ENCODE measurements at regions not wholly inside any gene's neighbourhood (a gene's known extent, or its start where the extent isn't known, plus 50 kb on each side); places are given as distances from the start of the nearest gene placed in this dataset.

GRCh38 chr3:72483554-72484104, 364.6 kb downstream of the SHQ1 start:
- no peak overlapping the region for H3K14ac ChIP-seq (ENCODE audit: low read length)
- H2AK5ac ChIP-seq (ENCODE audit: low read depth, low read length) = no peak overlapping the region
- no peaks in the 10 kb centered on the region for H3K36me3 ChIP-seq (replicated peaks in 1 of 2; ENCODE audit: control insufficient read depth in 2 of 2, insufficient read depth in 2 of 2, low read length in 2 of 2)
- H3K27ac ChIP-seq (replicated peaks; ENCODE audit: low read length) = no peak overlapping the region
- no peak overlapping the region for H3K18ac ChIP-seq (ENCODE audit: low read length)
- no peak overlapping the region for H3K4ac ChIP-seq (ENCODE audit: low read length)
- WGBS, 2 donors (ENCODE audit: extremely low coverage in 2 of 2, insufficient read length in 2 of 2, insufficient replicate concordance in 1 of 2) = no CpG with 5 or more reads among the region's 3 CpGs
- peaks cover 0 to 5% of the 10 kb centered on the region in 2 donors for H3K4me1 ChIP-seq (ENCODE audit: control insufficient read depth in 2 of 2, insufficient read depth in 1 of 2, low read depth in 1 of 2, low read length in 2 of 2)
- H3K27me3 ChIP-seq (ENCODE audit: control insufficient read depth in 3 of 3, insufficient read depth in 3 of 3, low read depth in 1 of 3, low read length in 3 of 3) = peaks cover 0 to 4% (median 0%) of the 10 kb centered on the region in 3 experiments
- H3K4me2 ChIP-seq (ENCODE audit: insufficient read depth, low read length, poor library complexity, severe bottlenecking) = no peak overlapping the region
- H2AFZ ChIP-seq (ENCODE audit: low read length) = no peak overlapping the region
- H2BK120ac ChIP-seq (ENCODE audit: low read depth, low read length) = no peak overlapping the region
- no peak overlapping the region for H3K23ac ChIP-seq (ENCODE audit: low read depth, low read length, poor library complexity)
- H2BK12ac ChIP-seq (ENCODE audit: low read length) = no peak overlapping the region
- no peak overlapping the region for H3K9ac ChIP-seq (ENCODE audit: low read depth, low read length, poor library complexity)
- no peak overlapping the region for H2BK15ac ChIP-seq (ENCODE audit: low read length)
- no peaks in the 10 kb centered on the region for H3K79me1 ChIP-seq (ENCODE audit: low read depth, low read length)
- no peak overlapping the region for H3K4me3 ChIP-seq (ENCODE audit: low read length in 2 of 2)
- no peak overlapping the region for H2BK5ac ChIP-seq (ENCODE audit: low read length)
- H4K8ac ChIP-seq (ENCODE audit: low read depth, low read length) = no peak overlapping the region
- no peak overlapping the region for H4K91ac ChIP-seq (ENCODE audit: low read depth, low read length, poor library complexity)
- no peaks in the 10 kb centered on the region for H3K9me3 ChIP-seq (replicated peaks in 1 of 2; ENCODE audit: control insufficient read depth in 2 of 2, insufficient read depth in 1 of 2, low read depth in 1 of 2, low read length in 2 of 2)
- no peak for DNase-seq (ENCODE audit: low spot score)

DNA sequence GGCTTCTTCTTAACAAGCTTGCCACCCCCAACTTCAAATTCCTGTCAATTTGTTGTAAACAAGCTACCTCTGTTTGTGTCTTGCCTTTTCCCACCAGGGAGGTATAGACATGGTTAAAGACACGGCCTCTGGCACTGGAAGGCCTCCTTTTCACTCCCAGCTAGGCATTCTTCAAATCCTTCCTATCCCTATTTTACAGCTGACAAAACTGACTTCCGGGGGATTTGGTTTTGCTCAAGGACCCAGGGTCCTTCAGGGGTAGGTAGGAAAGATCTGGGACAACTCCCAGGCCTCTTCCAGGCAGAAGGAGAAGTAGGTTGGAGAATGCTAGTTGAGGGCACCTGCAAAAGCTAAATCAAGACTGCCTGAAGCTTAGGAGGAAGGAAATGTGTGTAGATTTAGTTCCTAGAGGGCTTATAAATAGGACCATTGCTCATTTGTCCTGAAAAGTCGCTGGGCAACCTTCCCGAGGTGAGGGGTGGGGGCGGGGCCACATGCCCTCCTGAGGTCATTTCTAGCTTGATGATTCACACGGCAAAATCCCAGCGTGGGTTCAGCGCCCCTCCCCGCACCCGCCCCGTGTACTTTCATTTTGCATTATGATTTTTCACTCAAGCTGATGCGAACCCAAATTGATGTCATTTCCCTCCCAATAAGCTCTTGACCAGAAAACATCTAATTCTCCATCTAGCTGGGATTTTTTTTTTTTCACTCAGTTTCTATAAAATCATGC, 365.5 kb downstream of the SHQ1 start:
- H3K27me3 ChIP-seq (ENCODE audit: control insufficient read depth in 3 of 3, insufficient read depth in 3 of 3, low read depth in 1 of 3, low read length in 3 of 3) = peaks cover 0 to 6% (median 0%) of the 10 kb centered on the region in 3 experiments
- no peak overlapping the region for H3K4me2 ChIP-seq (ENCODE audit: insufficient read depth, low read length, poor library complexity, severe bottlenecking)
- H3K18ac ChIP-seq (ENCODE audit: low read length) = no peak overlapping the region
- H3K79me1 ChIP-seq (ENCODE audit: low read depth, low read length) = no peaks in the 10 kb centered on the region
- no peak for DNase-seq (ENCODE audit: low spot score)
- no peak overlapping the region for H4K8ac ChIP-seq (ENCODE audit: low read depth, low read length)
- no peak overlapping the region for H2BK15ac ChIP-seq (ENCODE audit: low read length)
- no peak overlapping the region for H2BK120ac ChIP-seq (ENCODE audit: low read depth, low read length)
- no peak overlapping the region for H2AK5ac ChIP-seq (ENCODE audit: low read depth, low read length)
- no peak overlapping the region for H3K14ac ChIP-seq (ENCODE audit: low read length)
- no peaks in the 10 kb centered on the region for H3K36me3 ChIP-seq (replicated peaks in 1 of 2; ENCODE audit: control insufficient read depth in 2 of 2, insufficient read depth in 2 of 2, low read length in 2 of 2)
- no peak overlapping the region for H3K4me3 ChIP-seq (ENCODE audit: low read length in 2 of 2)
- no CpG with 5 or more reads among the region's 12 CpGs for WGBS, 2 donors (ENCODE audit: extremely low coverage in 2 of 2, insufficient read length in 2 of 2, insufficient replicate concordance in 1 of 2)
- no peak overlapping the region for H3K4ac ChIP-seq (ENCODE audit: low read length)
- H4K91ac ChIP-seq (ENCODE audit: low read depth, low read length, poor library complexity) = no peak overlapping the region
- no peak overlapping the region for H2BK5ac ChIP-seq (ENCODE audit: low read length)
- peaks cover 0 to 4% of the 10 kb centered on the region in 2 donors for H3K4me1 ChIP-seq (ENCODE audit: control insufficient read depth in 2 of 2, insufficient read depth in 1 of 2, low read depth in 1 of 2, low read length in 2 of 2)
- H3K27ac ChIP-seq (replicated peaks; ENCODE audit: low read length) = no peak overlapping the region
- no peak overlapping the region for H2AFZ ChIP-seq (ENCODE audit: low read length)
- no peak overlapping the region for H3K9ac ChIP-seq (ENCODE audit: low read depth, low read length, poor library complexity)
- no peak overlapping the region for H3K23ac ChIP-seq (ENCODE audit: low read depth, low read length, poor library complexity)
- no peak overlapping the region for H2BK12ac ChIP-seq (ENCODE audit: low read length)
- no peaks in the 10 kb centered on the region for H3K9me3 ChIP-seq (replicated peaks in 1 of 2; ENCODE audit: control insufficient read depth in 2 of 2, insufficient read depth in 1 of 2, low read depth in 1 of 2, low read length in 2 of 2)

DNA sequence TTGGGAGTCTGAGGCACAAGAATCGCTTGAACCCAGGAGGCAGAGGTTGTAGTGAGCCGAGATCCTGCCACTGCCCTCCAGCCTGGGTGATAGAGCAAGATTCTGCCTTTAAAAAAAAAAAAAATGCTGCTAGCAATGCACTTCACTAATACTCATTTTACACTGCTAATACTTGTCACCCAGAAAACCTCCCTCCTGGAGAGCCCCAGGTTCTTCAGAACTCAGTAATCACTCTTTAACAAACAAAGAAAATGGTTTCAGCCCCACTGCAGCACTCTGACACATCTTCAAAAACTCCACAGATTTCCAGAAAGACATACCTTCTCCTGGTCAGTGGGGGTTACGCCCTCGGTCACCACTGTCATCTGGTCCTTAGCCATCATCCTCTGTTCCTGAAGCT, 366.7 kb downstream of the SHQ1 start:
- H3K18ac ChIP-seq (ENCODE audit: low read length) = no peak overlapping the region
- no peak overlapping the region for H3K4me2 ChIP-seq (ENCODE audit: insufficient read depth, low read length, poor library complexity, severe bottlenecking)
- peaks cover 0 to 2% of the 10 kb centered on the region in 2 donors for H3K4me1 ChIP-seq (ENCODE audit: control insufficient read depth in 2 of 2, insufficient read depth in 1 of 2, low read depth in 1 of 2, low read length in 2 of 2)
- no peak overlapping the region for H3K14ac ChIP-seq (ENCODE audit: low read length)
- H3K4ac ChIP-seq (ENCODE audit: low read length) = no peak overlapping the region
- no peak overlapping the region for H3K4me3 ChIP-seq (ENCODE audit: low read length in 2 of 2)
- no peak for DNase-seq (ENCODE audit: low spot score)
- H2BK15ac ChIP-seq (ENCODE audit: low read length) = no peak overlapping the region
- no peak overlapping the region for H2BK12ac ChIP-seq (ENCODE audit: low read length)
- no peak overlapping the region for H3K9ac ChIP-seq (ENCODE audit: low read depth, low read length, poor library complexity)
- H3K9me3 ChIP-seq (replicated peaks in 1 of 2; ENCODE audit: control insufficient read depth in 2 of 2, insufficient read depth in 1 of 2, low read depth in 1 of 2, low read length in 2 of 2) = no peaks in the 10 kb centered on the region
- H4K8ac ChIP-seq (ENCODE audit: low read depth, low read length) = no peak overlapping the region
- no CpG with 5 or more reads among the region's 4 CpGs for WGBS, 2 donors (ENCODE audit: extremely low coverage in 2 of 2, insufficient read length in 2 of 2, insufficient replicate concordance in 1 of 2)
- H3K79me1 ChIP-seq (ENCODE audit: low read depth, low read length) = no peaks in the 10 kb centered on the region
- H2BK5ac ChIP-seq (ENCODE audit: low read length) = no peak overlapping the region
- H2BK120ac ChIP-seq (ENCODE audit: low read depth, low read length) = no peak overlapping the region
- H2AK5ac ChIP-seq (ENCODE audit: low read depth, low read length) = no peak overlapping the region
- H3K36me3 ChIP-seq (replicated peaks in 1 of 2; ENCODE audit: control insufficient read depth in 2 of 2, insufficient read depth in 2 of 2, low read length in 2 of 2) = no peaks in the 10 kb centered on the region
- no peak overlapping the region for H3K27ac ChIP-seq (replicated peaks; ENCODE audit: low read length)
- H4K91ac ChIP-seq (ENCODE audit: low read depth, low read length, poor library complexity) = no peak overlapping the region
- H3K23ac ChIP-seq (ENCODE audit: low read depth, low read length, poor library complexity) = no peak overlapping the region
- peaks cover 0 to 8% (median 0%) of the 10 kb centered on the region in 3 experiments for H3K27me3 ChIP-seq (ENCODE audit: control insufficient read depth in 3 of 3, insufficient read depth in 3 of 3, low read depth in 1 of 3, low read length in 3 of 3)
- no peak overlapping the region for H2AFZ ChIP-seq (ENCODE audit: low read length)

DNA sequence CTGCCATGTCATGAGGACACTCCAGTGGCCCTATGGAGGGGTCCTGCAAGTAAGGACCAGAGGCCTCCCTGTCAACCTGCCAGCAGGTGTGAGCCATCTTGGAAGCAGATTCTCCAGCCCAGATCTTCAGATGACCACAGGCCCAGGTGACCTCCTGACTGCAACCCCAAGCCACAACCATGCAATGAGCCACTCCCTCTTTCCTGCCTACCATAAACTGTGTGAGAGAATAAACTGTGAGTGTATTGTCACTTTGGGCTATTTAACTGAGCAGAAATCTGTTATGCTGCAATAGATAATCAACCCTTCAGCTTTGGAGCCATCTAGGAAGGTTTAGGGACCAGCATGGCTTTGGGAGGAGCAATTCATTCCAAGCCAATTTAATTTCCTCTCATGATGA, 367.9 kb downstream of the SHQ1 start:
- Histone ChIP-seq H2AK5ac (ENCODE audit: low read depth, low read length) (no peak overlapping the region), H3K36me3 (replicated peaks in 1 of 2; ENCODE audit: control insufficient read depth in 2 of 2, insufficient read depth in 2 of 2, low read length in 2 of 2) (no peaks in the 10 kb centered on the region), H3K4me3 (ENCODE audit: low read length in 2 of 2) (no peak overlapping the region), H3K4ac (ENCODE audit: low read length) (no peak overlapping the region), H3K9ac (ENCODE audit: low read depth, low read length, poor library complexity) (no peak overlapping the region), H2BK5ac (ENCODE audit: low read length) (no peak overlapping the region), H3K4me2 (ENCODE audit: insufficient read depth, low read length, poor library complexity, severe bottlenecking) (no peak overlapping the region), H4K91ac (ENCODE audit: low read depth, low read length, poor library complexity) (no peak overlapping the region), H2BK120ac (ENCODE audit: low read depth, low read length) (no peak overlapping the region), H3K9me3 (replicated peaks in 1 of 2; ENCODE audit: control insufficient read depth in 2 of 2, insufficient read depth in 1 of 2, low read depth in 1 of 2, low read length in 2 of 2) (no peaks in the 10 kb centered on the region), H2AFZ (ENCODE audit: low read length) (no peak overlapping the region), H3K79me1 (ENCODE audit: low read depth, low read length) (no peaks in the 10 kb centered on the region), H3K4me1 (ENCODE audit: control insufficient read depth in 2 of 2, insufficient read depth in 1 of 2, low read depth in 1 of 2, low read length in 2 of 2) (peaks cover 0 to 2% of the 10 kb centered on the region in 2 donors), H3K18ac (ENCODE audit: low read length) (no peak overlapping the region), H3K27ac (replicated peaks; ENCODE audit: low read length) (no peak overlapping the region), H4K8ac (ENCODE audit: low read depth, low read length) (no peak overlapping the region), H3K23ac (ENCODE audit: low read depth, low read length, poor library complexity) (no peak overlapping the region), H2BK12ac (ENCODE audit: low read length) (no peak overlapping the region), H3K27me3 (ENCODE audit: control insufficient read depth in 3 of 3, insufficient read depth in 3 of 3, low read depth in 1 of 3, low read length in 3 of 3) (peaks cover 0 to 8% (median 0%) of the 10 kb centered on the region in 3 experiments), H2BK15ac (ENCODE audit: low read length) (no peak overlapping the region), H3K14ac (ENCODE audit: low read length) (no peak overlapping the region)
- DNase-seq (ENCODE audit: low spot score) = no peak

All from neuronal stem cell (in vitro differentiated cells).